Activated naive CD4-positive, alpha-beta T cell treated with anti-CD3 and anti-CD28 coated beads, Interleukin-2, amount 50 U/mL, for 72 hours (primary cell): ENCODE measurements at regions not wholly inside any gene's neighbourhood (a gene's known extent, or its start where the extent isn't known, plus 50 kb on each side); places are given as distances from the start of the nearest gene placed in this dataset.

Source experiments
- ATAC-seq, 2 donors: fragments of 150-1000 bp; cut with Tn5 transposase; 2 replicates each; pipeline ENCODE4 v1.10.0; 2021; ENCODE audit warnings: mild to moderate bottlenecking in 2 of 2, moderate library complexity in 2 of 2
- DNase-seq, 2 donors: peaks; one replicate each; pipeline ENCODE4 v3.0.0; 2021 to 2022; ENCODE audit warnings: low spot score in 2 of 2
- H3K27ac Mint-ChIP-seq, 2 donors: one replicate each; pipeline ENCODE4 v1.8.0; 2022; ENCODE audit warnings: mild to moderate bottlenecking in 2 of 2, mixed read lengths in 2 of 2
- H3K36me3 Mint-ChIP-seq, 2 donors: one replicate each; pipeline ENCODE4 v1.8.0; 2022; ENCODE audit warnings: mixed read lengths in 2 of 2
- H3K9me3 Mint-ChIP-seq, 2 donors: one replicate each; pipeline ENCODE4 v1.8.0; 2022; ENCODE audit warnings: mixed read lengths in 2 of 2

DNA sequence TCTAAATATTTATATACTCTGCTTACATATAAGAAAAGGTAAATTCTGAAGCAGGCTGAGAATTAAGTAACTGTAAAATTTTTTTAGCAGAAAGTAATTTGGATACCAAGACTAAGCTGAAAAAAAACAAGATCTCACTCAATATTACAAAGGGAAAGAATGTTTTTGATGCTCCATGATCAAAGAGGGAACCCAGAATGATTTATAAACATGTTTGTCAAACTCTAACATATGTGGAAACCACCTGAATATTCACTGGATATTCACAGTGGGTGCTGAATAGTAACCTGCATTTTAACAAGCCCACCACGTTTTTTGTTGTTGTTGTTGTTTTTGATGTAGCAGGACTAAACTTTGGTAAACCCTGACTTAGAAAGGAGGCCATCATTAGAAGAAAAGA, 324.9 kb upstream of the GATB start:
- H3K9me3 Mint-ChIP-seq: peaks cover 0 to 17% of the 10 kb centered on the region in 2 donors
- ATAC-seq: no peak
- no peaks in the 10 kb centered on the region for H3K36me3 Mint-ChIP-seq
- DNase-seq: no peak
- no peak overlapping the region for H3K27ac Mint-ChIP-seq

GRCh38 chr4:152083338-152083737, 322.5 kb upstream of the GATB start:
- peaks cover 0 to 17% of the 10 kb centered on the region in 2 donors for H3K9me3 Mint-ChIP-seq
- no peak for DNase-seq
- H3K36me3 Mint-ChIP-seq: no peaks in the 10 kb centered on the region
- ATAC-seq: no peak
- H3K27ac Mint-ChIP-seq: no peak overlapping the region

DNA sequence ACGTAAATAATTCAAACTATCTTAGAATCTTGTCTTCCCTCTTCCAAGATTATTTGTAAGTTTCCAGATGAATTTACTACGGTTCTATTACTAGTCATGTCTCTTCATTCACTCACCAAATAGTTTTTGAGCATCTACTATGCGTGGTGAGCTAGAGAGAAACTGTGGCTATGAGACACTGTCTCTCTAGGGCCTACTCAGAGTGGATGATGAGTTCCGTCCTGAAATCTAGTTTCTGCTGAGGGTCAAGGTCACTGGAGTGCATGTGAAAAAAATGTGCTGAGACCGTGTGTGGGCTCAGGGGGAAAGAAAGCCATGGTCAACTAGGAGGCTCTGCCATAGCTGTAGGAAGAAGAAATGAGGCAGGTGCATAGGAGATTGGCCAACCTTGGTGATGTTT, 320.2 kb upstream of the GATB start:
- Mint-ChIP-seq H3K36me3 (peaks cover 0 to 12% of the 10 kb centered on the region in 2 donors), H3K9me3 (peaks cover 0 to 17% of the 10 kb centered on the region in 2 donors), H3K27ac (peak overlapping the region in 1 of 2 donors; percentile 1)
- no peak for DNase-seq
- peak; percentile 40 to 57 for ATAC-seq

DNA sequence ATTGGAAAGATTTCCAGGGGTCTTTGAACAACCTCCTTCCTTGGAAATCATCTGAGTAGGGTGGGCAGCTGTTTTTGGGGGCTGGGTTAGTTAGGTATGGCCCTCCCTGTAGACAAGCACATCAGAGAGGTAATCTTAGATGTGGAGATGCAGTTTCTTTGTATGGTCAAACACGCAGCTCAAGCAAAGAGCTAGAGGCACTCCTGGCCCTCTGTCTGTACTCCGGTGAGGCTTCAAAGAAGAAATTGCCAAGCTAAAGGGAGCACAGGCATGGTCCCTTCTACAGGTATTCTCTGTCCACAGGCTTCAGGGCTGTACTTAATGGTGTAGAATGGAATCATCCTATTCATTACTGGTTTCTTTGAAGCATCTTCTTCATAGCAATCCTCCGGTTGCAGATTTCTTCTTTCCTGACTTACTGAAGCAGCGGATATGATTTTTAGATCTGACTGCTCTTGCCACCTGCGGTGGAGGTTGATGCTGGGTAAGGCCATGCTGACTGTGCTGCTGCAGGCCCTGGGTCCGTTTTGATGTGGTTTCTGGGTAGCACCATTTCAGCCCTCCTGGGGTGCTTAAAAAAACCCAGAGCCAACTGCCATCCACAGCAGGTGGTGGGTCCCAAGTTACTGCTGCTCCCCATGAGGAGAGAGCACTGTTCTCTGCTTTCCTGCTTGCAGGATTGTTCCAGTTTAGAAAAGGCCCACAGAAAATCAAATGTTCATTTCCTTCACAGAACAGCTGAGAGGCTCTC, 318.9 kb upstream of the GATB start:
- H3K27ac Mint-ChIP-seq: peak overlapping the region; percentile 24 to 80
- H3K9me3 Mint-ChIP-seq: peaks cover 0 to 17% of the 10 kb centered on the region in 2 donors
- DNase-seq (peak; percentile 31 to 74), ATAC-seq (peak; percentile 94 to 97)
- peaks cover 0 to 12% of the 10 kb centered on the region in 2 donors for H3K36me3 Mint-ChIP-seq

- ATAC-seq (no peak), DNase-seq (no peak)
- H3K27ac Mint-ChIP-seq: no peak overlapping the region
- H3K9me3 Mint-ChIP-seq: peaks cover 0 to 17% of the 10 kb centered on the region in 2 donors
- H3K36me3 Mint-ChIP-seq: peaks cover 0 to 12% of the 10 kb centered on the region in 2 donors
Observed at GRCh38 chr4:152079079-152079478, 318.3 kb upstream of the GATB start.

- H3K36me3 Mint-ChIP-seq: peaks cover 0 to 12% of the 10 kb centered on the region in 2 donors
- no peak for ATAC-seq
- no peak overlapping the region for H3K27ac Mint-ChIP-seq
- peaks cover 0 to 12% of the 10 kb centered on the region in 2 donors for H3K9me3 Mint-ChIP-seq
- DNase-seq: no peak
Observed at GRCh38 chr4:152077582-152077981, 316.8 kb upstream of the GATB start.

DNA sequence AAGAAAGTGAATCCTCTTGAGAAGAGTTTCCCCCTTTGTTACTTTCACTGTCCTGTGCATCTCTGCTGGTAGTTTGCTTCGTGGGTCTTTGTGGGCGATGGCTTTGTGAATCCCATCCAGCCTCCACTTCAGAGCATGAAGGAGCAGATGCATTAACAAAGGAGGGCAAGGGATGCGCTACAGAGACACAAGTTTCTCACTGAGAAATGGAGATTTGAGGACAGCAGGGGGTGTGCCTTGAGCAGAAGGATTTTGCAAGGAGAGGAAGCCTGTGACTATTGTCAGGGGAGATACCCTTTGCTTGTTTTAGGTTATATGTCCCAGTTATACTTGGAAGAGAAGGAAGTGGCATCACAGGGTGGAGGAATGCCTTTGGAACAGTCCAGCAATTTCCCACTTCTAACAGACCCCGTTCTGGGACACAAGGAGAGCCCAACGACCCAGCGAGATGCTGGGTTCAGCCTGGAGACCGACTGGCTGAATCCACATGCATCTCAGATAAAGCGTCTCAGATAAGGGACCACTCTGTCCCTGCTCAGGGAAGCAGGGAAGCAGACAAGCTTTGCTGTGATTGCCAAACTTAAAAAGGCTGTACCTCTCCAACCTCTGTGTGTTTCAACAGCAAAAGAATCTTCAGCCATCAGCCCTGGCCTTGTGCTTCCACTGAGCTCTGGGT, 314.6 kb upstream of the GATB start:
- ATAC-seq: no peak

GRCh38 chr4:152074573-152074972, 313.8 kb upstream of the GATB start:
- no peak overlapping the region for H3K27ac Mint-ChIP-seq
- H3K36me3 Mint-ChIP-seq: peaks cover 0 to 12% of the 10 kb centered on the region in 2 donors
- H3K9me3 Mint-ChIP-seq: no peaks in the 10 kb centered on the region
- ATAC-seq (peak; percentile 28 to 40), DNase-seq (no peak)

More for the DNA sequence above, 314.6 kb upstream of the GATB start:
- Mint-ChIP-seq H3K36me3 (peaks cover 0 to 12% of the 10 kb centered on the region in 2 donors), H3K27ac (peak overlapping the region in 1 of 2 donors; percentile 44), H3K9me3 (no peaks in the 10 kb centered on the region)
- DNase-seq: no peak

DNA sequence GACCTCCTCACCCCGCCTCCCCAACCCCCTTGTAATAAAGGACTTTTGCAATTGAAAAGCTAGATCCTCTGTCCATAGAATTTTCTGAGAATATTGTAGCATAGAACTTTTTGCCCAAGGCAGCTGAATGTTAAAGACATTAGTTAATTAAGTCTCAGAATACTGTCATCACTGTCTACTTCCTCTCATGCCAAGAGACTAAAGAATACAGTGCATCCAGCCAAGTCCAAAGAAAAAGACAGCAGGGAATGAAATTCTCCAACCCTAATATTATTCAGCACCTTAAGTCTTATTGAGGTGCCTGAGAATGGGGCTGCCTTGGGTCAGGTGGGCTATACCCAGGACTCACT, 313.3 kb upstream of the GATB start:
- no peaks in the 10 kb centered on the region for H3K9me3 Mint-ChIP-seq
- ATAC-seq (no peak), DNase-seq (no peak)
- no peak overlapping the region for H3K27ac Mint-ChIP-seq
- peaks cover 0 to 12% of the 10 kb centered on the region in 2 donors for H3K36me3 Mint-ChIP-seq

GRCh38 chr4:152073351-152074087, 312.7 kb upstream of the GATB start:
- no peak for ATAC-seq
- no peak for DNase-seq
- Mint-ChIP-seq H3K27ac (no peak overlapping the region), H3K9me3 (no peaks in the 10 kb centered on the region), H3K36me3 (peaks cover 0 to 12% of the 10 kb centered on the region in 2 donors)

DNA sequence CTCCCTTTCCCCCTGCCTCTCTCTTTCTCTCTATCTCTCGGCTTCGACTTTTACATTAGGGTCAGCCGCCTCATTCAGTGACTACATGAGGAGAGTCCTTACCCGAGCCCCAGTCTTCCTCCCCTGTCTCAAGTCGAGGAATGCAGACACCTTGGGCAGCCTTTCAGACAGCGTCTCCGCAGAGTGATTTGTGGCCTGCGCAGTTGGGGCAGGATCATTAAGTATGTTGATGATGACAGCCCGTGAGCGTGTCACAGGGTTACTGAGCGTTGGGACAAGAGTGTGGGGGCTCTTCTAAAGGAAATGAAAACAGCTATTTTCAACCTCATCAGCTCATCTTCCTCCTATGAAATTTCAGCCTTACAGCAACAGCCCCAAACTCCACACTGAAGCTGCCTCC, 312.1 kb upstream of the GATB start:
- peaks cover 0 to 11% of the 10 kb centered on the region in 2 donors for H3K36me3 Mint-ChIP-seq
- peaks cover 0 to 2% of the 10 kb centered on the region in 2 donors for H3K9me3 Mint-ChIP-seq
- no peak overlapping the region for H3K27ac Mint-ChIP-seq
- ATAC-seq (no peak), DNase-seq (no peak)

DNA sequence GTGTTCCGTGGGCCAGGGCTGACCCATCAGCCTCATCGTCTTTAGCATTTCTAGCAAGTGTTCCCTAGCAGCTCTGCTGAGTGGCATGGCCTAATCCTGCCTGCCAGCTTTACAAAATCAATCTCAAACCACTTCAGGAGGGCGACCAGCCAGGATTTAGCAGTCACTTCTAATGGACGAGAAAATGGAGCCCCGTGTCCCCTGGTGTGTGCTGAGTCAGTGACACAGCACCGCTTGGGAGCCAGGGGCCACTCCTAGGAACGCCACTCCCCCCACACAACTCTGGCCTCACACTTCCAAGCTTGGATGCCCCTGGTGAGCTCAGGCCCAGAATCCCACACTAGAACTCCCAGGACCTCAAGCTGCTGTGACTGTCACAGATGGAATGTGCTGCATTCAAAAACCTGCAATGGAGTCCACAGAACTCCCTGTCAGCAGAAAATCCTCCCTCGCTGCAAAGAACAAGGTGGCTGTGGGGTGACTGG, 311.2 kb upstream of the GATB start:
- DNase-seq (no peak), ATAC-seq (no peak)
- H3K36me3 Mint-ChIP-seq: peaks cover under 1 to 2% of the 10 kb centered on the region in 2 donors
- peaks cover under 1 to 4% of the 10 kb centered on the region in 2 donors for H3K9me3 Mint-ChIP-seq
- peak overlapping the region; percentile 48 to 72 for H3K27ac Mint-ChIP-seq

DNA sequence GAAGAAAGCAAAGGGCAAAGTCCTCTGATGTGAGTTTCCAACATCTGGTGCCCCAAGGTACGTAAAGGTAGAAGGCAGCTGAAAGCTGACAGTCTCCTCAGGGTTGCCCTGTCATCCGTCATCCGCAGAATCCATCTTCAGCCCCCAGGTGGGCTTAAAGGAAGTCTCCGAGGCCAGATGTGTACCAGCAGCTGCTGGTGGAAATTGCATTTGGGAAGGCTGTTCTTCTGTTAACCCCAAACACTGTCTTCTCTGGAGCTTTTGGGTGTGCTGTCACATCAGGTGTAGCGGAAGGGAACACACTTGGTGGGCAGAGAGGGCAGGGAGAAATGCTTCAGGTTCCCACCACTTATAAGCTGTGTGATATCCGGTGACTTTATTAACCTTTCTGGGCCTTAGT, 310.0 kb upstream of the GATB start:
- H3K36me3 Mint-ChIP-seq: peaks cover 0 to 8% of the 10 kb centered on the region in 2 donors
- DNase-seq (no peak), ATAC-seq (no peak)
- H3K9me3 Mint-ChIP-seq: peaks cover 7 to 8% of the 10 kb centered on the region in 2 donors
- no peak overlapping the region for H3K27ac Mint-ChIP-seq

GRCh38 chr4:152068866-152069265, 308.1 kb upstream of the GATB start:
- no peak overlapping the region for H3K27ac Mint-ChIP-seq
- H3K36me3 Mint-ChIP-seq: peaks cover 0 to 8% of the 10 kb centered on the region in 2 donors
- no peak for DNase-seq
- ATAC-seq: no peak
- peaks cover 7 to 8% of the 10 kb centered on the region in 2 donors for H3K9me3 Mint-ChIP-seq

DNA sequence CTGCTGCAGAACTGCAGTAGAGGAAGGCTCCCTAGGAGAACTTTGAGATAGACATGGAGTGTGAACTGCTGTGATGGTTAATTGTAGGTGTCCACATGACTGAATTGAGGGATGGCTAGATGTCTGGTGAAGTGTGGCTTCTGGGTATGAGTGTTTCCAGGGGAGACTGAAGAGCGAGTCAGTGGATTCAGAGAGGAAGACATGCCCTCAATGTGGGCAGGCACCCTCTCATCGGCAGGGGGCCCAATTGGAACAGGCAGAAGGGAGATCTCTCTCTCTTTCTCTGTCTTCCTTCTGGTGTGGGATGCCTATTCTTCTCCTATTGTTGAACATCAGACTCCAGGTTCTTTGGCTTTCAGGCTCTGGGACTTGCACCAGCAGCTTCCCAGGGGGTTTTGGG, 304.7 kb upstream of the GATB start:
- peak; percentile 32 to 63 for ATAC-seq
- Mint-ChIP-seq H3K36me3 (peaks cover 0 to 8% of the 10 kb centered on the region in 2 donors), H3K9me3 (peaks cover 7 to 8% of the 10 kb centered on the region in 2 donors), H3K27ac (no peak overlapping the region)
- no peak for DNase-seq

DNA sequence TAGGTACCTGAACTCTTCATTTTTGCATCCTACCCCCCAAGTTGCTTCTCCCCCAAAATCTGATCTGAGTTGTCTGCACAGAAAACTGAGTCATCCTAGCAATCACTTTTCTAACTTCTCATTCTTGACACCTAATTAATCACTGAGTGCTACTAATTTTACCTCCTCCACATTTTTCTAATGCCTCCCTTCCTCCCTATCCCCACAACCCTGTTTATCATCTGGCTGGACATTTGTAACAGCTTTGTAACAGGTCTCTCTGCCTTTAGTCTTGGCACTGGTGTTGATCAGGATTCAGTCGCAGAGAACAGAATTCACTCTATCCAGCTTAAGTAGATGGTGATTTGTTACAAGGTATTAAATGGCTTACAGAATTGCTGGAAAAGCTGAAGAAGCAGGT, 303.9 kb upstream of the GATB start:
- DNase-seq (no peak), ATAC-seq (no peak)
- H3K36me3 Mint-ChIP-seq: peaks cover 0 to 8% of the 10 kb centered on the region in 2 donors
- peaks cover 7 to 8% of the 10 kb centered on the region in 2 donors for H3K9me3 Mint-ChIP-seq
- no peak overlapping the region for H3K27ac Mint-ChIP-seq

DNA sequence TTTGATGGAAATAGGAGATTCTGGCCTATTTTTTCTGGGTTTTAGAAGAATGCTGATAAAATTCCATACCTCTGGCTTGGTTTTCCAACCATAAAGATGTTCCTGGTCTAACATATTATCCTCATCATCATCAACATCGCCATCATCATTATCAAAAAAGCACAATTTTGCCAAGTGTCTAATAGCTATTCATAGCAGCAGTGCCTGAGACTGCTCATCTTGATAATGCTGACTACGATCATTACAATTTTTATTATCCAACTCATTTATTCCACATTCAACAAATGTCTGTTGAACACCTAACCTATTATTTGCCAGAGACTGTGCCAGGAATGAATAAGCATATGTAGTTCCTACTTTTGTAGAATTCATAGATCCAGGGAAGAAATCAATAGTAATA, 303.5 kb upstream of the GATB start:
- ATAC-seq (no peak), DNase-seq (no peak)
- H3K27ac Mint-ChIP-seq: no peak overlapping the region

More for the DNA sequence above, 303.5 kb upstream of the GATB start:
- H3K9me3 Mint-ChIP-seq: peaks cover 7 to 8% of the 10 kb centered on the region in 2 donors
- H3K36me3 Mint-ChIP-seq: peaks cover 0 to 8% of the 10 kb centered on the region in 2 donors
